ENCODE measurements at regions not wholly inside any gene's neighbourhood (a gene's known extent, or its start where the extent isn't known, plus 50 kb on each side); places are given as distances from the start of the nearest gene placed in this dataset.

GRCh38 chr18:53817976-53818950 is 406.2 kb downstream of the MBD2 start:
- DNase-seq = no peak

GRCh38 chr18:53800171-53800570 is 424.3 kb downstream of the MBD2 start:
- DNase-seq = no peak

GRCh38 chr18:53799134-53799533 is 425.3 kb downstream of the MBD2 start:
- peak; percentile 58 for DNase-seq

DNA sequence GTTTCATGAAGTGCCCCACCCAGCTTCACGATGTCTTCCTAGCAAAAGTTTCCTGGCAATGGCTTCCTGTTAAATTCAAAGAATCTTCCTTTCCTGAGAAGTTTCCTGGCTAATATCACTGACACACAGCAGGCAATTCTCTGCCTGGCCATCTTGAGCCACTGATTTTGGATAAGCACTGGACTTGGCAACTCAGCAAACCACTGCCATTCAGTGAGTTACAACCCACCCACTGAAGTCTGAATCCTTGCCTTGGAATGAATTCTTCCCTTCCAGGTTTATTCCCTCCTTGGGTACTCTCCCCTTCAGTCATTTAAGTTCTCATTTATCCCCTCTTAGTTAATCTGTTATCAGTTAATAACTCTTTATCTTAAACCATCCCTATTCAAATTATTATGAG is 426.0 kb downstream of the MBD2 start:
- DNase-seq = no peak

DNA sequence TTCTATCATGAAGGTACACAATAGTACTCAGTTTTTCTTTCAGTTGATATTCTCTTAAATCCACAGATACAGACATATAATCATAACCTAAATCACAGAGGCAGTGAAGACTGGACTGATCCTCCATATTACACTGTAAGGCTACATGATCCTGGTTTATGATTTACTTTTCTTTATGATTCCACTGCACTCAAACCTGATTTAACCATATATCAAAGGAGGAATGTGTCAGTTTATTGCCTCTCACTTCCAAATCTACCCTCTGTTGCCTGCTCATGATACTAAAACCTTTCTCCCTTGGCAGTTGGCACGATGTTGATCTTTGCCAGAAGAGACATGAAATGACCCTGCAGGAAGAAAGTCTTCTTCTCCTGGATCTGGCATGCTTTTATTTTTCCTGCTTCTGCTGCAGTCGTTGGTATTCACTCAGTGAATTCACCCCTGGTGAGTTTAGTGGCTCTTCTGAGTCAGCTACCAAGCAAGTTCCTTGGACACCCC is 426.4 kb downstream of the MBD2 start:
- no peak for DNase-seq

GRCh38 chr18:53796040-53796729 is 428.3 kb downstream of the MBD2 start:
- DNase-seq = peak; percentile 94

GRCh38 chr18:53795610-53796009 is 428.9 kb downstream of the MBD2 start:
- DNase-seq = no peak

DNA sequence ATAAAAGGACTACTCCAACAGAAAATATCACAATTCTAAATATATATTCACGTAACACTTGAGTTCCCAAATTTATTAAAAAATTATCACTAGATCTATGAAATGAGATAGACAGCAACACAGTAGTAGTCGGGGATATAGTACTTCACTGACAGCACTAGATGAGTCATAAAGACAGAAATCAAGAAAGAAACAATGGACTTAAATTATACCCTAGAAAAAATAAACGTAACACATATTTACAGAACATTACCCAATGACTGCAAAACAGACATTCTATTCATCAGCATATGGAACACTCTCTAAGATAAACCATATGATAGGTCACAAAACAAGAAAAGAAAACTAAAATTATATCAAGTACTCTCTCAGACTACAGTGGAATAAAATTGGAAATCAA is 429.4 kb downstream of the MBD2 start:
- peak; percentile 34 for DNase-seq

GRCh38 chr18:53792762-53793161 is 431.7 kb downstream of the MBD2 start:
- no peak for DNase-seq

- peak; percentile 24 for DNase-seq
Measured at GRCh38 chr18:53790786-53791185, 433.7 kb downstream of the MBD2 start.

- no peak for DNase-seq
Measured at GRCh38 chr18:53789376-53790247, 434.9 kb downstream of the MBD2 start.

DNA sequence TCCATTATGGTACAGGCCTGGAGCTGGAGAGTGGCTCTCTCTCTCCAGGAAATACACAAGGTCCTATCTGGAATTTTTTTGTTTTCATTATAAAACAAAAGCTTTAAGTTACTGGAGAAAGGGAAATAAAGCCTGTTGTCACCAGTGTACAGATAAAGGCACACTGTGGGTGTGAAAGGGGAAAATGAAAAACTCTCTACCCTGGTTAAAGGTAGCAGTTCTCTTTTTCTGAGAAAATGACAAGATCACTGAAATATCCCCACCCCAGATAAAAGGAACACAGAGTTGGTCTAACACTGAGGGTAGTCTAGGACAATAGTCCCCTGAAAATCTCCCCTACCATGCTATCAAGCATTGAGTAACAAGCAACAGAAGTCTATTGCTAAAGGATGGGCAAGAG is 438.7 kb downstream of the MBD2 start:
- no peak for DNase-seq

DNA sequence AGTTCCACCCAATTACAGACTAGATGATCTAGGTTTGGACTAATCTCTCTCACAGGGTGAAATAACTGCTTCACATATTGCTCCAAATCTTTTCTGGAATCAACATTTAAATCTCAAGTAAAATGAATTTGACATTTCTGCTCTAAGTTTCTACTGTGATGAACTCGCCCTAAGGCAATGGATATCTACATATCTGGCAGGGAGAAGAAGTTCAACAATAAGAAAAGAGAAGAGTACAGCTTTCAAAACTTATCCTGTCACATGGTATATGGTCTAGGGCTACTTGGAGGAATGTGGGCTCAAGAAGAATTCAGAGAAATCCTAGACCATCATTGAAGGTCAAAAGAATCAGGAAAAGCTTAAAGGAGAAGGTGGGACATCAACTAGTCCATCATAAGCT is 440.2 kb downstream of the MBD2 start:
- no peak for DNase-seq

DNA sequence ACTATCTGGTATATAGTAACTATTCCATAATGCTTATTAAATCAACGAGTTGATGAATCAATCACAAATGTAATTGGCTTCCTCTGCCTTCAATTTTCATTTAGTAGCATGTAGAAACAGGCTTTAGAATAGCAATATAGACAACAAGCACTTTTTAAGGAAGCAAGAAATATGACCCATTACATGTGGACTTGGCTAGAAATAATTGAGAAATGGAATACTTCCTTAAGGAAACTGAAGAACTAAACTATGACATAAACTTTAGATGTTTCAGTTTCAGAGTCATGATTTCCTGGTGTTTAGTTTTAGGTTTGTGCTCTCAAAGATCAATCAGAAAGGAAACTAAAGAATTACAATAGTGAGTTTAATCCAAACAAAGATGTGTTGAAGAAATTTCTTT is 443.8 kb downstream of the MBD2 start:
- DNase-seq = no peak

GRCh38 chr18:53772293-53772692 is 452.2 kb downstream of the MBD2 start:
- DNase-seq = no peak

DNA sequence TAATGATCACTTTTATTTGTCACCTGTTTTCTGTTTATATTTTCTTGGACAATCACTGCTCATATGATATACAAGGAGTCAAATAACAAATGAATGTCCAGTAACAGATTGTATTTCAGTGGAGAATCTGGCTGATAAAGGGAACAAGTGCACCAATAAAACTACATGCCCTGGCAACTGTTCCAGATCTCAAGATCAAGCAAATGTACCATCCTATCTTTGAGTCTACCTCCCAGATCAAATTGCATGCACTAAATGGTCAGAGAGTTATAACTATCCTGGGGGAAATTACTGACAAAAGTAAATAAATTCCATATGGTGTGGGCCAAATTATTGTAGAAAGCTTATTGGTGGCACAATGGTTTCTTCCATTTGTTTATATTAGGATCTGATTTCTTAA is 452.8 kb downstream of the MBD2 start:
- no peak for DNase-seq

DNA sequence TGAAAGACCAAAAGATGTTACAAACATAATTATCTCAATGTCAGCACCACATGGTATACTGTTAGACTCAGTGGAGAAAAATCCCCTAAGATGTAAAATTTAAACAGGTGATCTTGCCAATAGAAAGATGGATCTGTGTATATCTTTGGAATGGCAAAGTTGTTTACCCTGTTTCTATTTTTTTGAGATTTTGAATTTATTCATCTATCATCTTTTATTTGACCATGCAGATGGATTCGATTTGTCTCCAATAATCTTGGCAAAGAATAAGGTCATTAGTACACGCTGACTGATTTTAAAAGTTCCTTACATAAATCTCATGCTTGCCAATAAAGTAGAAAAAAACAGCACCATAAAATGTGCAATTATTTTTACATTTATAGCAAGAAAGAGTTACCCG is 459.3 kb downstream of the MBD2 start:
- no peak for DNase-seq

DNA sequence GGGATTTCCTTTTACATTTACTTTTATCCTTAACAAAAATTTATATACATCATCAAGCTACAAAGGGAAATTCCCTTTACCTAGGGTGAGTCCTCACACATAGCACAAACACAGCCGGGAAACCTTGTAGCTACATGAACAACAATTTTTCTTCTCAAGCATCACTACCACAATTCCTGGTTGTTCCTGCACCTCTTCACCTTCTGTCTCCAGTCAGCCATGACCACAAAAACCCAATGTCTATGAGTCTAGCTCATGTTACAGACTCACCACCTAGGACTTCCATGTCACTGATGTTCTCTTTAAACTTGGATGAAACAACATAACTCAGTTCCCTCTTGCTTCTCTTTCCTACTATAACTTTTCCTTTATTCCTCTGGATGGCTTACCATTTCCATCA is 460.4 kb downstream of the MBD2 start:
- DNase-seq = no peak

DNA sequence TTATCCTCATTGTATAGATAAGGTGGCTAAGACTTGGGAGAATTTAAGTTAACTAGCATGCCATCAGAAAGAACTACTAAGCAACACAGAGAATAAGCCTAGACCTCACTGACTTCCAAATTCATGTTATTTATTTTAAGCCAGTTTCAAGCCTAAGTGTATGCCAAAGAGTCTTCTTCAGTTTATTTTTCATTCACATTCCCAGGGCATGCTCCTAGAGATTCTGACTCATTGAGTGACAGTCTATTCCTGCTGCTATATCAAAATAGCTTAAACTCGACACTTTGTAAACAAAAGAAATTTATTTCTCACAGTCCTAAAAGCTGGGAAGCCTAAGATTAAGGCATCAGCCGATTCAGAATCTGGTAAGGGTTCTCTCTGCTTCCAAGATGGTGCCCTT is 467.1 kb downstream of the MBD2 start:
- DNase-seq = peak; percentile 73

- no peak for DNase-seq
Measured at GRCh38 chr18:53756610-53756972, 467.9 kb downstream of the MBD2 start.

GRCh38 chr18:53755914-53756609 is 468.4 kb downstream of the MBD2 start:
- DNase-seq = no peak

DNA sequence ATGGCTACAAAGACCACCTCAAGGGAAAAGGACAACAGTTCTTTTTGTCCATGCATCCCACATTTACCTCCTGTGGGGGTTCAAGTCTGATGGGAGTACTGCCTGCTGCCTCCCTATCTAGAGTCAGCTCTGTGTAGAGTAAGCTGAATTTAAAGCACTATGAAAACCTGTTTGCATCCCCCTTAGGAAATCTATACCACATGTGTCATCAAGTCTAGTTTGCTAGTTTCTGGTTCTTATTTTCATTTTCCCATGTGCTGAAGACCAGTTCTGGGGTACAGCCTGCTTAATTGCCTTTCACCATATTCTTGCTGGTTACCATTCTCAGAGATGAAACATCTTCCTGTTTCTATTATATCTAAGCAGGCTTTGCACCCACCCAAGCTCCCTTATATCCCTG is 470.3 kb downstream of the MBD2 start:
- no peak for DNase-seq

All from fibroblast of skin of back (primary cell).